ENCODE measurements at regions not wholly inside any gene's neighbourhood (a gene's known extent, or its start where the extent isn't known, plus 50 kb on each side); places are given as distances from the start of the nearest gene placed in this dataset.
"Not testable (repeated sequence)": the region's sequence is repeated elsewhere in the genome, so short reads cannot be mapped to it uniquely, and the experiment has no call there.

DNA sequence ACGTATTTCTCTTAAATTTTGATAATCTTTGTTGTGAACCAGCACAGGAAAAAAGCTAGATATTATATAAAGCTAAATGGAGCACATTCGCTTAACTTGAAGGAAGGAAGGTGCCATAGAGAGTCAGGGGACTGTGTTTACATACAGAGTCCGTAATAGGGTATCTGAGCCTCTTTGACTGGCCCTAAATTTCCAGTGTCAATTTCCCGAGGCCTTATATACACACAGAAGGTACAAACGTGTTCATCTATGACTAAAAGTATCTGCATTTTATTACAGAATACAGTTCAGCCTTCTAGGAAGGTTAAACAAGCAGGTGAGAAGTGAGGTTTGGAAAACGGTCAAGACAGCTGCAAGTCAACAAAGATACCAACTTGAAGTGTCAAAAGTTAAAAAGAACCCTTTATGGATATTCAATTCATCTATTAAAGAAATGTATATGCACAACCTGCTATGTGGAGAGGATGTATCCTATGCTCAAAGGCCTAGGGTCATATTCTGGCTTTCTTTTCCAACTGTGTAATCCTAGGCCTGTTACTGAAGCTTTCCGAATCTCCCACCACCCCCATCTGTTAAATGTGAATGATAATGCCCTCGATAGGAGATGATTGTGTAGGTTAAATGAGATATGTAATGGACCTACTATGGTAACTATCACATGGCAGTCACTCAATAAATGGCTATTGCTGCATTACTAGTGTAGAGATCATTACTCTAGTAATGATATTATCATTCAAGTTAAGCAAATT lies 263.7 kb upstream of the MAF start:
- DNase-seq (ENCODE audit: low read depth): no peak

DNA sequence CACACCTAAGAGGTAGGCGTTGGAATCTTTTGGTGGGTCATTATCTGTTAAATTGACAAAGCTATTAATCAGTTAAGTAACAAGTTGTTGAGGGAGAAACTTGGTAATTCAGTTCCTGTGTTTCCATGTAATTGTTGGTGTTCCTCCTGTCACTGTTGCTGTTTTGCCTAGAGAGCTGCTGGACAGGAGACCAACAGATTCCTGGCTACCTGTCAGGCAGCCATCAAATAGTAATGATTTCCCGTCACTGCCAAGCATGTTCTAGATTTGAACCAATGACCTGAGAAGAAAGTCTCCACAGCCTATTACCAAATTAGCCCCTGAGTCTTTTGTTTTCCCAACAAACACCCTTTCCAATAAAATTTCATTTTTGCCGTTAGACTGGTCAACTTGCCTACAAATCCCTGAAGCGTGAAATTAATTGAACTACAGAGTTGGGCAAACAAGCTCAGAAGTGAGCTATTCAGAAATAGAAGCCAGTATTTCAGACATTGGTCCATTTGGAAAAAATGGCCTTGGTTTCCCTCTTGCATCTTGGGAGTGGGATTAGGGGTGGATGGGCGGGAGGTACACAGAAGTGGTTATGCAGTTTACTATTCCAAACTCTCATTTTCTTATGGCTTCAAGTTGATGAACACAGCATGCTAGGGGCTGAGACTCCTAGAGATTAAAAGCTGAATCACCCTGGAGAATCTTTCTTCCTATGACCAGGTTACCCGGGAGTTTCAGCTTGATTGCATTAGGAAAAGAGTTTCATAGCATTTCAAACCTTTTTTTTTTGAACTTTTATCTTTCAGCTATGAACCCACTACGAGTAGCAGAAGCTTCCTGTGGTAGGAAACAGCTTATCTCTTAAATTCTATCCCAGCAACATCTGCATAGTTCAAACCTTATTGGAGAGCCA lies 262.8 kb upstream of the MAF start:
- no peak for DNase-seq (ENCODE audit: low read depth)

DNA sequence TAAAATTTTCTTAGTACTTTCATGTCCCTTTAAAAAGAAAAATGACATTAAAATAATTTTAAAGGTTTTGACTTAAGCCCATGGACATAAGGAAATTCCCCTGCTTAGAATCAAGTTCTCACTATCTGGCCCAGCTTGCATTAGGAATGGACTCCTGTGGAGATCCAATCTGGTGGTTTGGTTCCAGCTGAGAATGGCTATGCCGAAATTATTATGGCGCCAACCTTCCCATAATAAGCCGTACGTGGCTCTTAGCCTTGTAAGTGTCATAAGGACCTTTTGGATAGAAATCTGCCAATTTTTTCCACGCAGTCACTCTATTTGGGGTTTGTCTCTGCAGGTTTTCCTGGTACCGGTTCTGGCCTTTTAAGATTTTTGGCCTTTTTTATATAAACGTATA lies 262.1 kb upstream of the MAF start:
- DNase-seq (ENCODE audit: low read depth): no peak

DNA sequence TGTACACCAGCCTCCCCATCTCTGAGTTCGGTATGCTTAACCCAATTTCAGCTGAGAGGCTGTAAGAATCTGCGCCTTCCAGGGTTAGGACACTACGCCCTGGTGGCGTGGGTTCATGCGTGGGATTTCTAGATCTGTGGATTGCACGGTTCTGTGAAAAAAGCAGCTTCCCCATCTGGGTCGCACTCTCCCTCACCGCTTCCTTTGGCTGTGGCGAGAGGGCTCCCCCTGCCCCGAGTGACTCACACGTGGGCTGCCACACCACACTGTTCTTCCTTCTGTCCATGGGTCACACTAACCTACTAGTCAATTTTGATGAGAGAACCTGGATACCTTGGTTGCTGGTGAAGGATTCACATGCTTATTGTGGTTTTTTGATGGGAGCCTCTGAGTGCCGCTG lies 256.0 kb upstream of the MAF start:
- DNase-seq (ENCODE audit: low read depth): no peak

DNA sequence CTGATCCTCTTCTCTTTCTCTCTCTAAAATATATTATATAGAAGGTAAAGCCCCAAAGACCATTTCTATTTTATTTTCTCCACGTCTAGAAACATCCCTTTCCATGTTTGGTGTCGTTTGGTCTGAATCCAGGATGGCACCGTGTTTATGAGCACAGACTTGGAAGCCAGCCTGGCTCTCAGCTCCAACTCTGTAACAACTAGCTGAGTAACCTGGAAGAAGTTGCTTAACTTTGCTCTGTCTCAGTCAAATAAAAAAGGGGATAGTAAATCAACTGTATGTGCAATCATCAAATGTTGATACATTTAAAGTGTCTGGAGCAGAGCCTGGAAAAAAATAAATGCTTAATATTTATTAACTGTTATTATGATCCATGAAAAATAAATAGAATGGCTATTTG lies 249.8 kb upstream of the MAF start:
- no peak for DNase-seq (ENCODE audit: low read depth)

DNA sequence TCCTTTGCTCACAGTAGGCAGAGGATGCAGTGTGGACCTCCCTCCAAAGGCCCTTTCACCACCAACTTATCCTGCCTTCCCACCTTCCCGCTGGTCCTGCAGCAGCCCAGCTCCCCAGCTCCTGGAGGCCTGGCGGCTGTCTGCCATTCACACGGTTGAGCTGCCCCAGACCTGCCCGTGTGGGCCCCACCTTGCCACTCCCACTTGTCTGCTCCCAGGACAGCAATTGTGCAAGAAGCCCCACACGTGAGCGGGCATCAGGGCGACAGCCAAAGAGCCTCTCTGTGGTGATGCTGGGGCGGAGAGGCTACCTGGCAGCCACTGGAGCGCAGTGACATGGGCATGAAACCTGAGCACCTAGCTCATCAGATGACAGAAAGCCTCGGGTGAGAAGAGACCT lies 248.6 kb upstream of the MAF start:
- DNase-seq (ENCODE audit: low read depth): no peak

DNA sequence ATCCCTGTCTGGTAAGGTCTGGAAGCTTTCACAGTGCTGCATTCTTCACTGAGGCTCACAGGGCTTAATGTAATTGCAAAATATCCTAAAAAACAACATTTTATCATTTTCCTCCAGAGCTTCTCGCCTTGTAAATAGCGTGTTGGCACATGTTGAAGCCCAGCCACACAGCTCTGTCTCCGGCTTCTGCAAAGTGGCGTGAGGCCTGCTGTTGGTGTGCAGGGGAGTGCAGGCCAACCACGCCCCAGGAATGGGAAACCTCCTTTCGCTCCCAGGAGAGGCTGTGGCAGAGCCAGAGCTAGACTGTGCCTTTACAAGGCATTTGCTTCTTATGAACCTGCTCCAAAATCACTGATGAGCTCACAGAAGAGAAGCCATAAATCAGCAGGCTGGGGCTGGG lies 248.2 kb upstream of the MAF start:
- DNase-seq (ENCODE audit: low read depth): no peak

DNA sequence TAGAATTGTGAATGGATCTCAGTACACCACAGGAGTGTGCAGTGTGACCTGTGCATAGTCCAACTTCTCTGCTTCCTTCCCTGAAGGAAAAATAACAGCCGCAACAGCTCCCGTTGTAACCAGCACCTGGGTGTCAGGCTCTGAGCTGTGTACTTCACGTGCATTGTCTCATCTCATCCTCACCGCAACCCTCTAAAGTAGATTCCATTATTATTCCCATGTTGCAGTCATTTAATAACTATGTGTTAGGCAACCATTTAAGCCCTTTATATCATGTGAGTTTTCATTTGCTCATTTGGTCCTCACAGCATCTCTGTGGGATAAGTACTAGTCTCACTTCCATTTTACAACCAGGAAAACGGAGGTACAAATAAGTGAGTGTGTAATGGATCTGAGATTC lies 247.0 kb upstream of the MAF start:
- DNase-seq (ENCODE audit: low read depth): no peak

DNA sequence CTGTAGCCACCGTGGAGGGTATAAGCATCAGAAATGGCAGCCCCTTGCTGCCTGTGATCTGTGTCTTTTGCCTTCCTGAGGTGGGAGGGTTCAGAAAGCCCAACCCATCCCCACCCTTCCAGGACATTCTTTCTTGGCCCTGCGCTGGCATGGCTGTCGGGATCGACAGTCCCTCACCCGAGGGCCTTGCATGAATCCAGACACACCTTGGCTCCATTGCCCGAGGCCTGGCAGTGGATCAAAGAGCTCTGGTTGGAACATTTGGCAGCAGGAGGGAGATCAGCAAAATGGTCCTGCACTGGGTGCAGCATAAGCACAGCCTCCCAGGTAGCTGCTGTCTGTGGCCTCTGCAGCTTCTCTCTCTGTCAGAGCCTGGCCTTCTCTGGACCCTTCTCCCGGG lies 246.6 kb upstream of the MAF start:
- no peak for DNase-seq (ENCODE audit: low read depth)

DNA sequence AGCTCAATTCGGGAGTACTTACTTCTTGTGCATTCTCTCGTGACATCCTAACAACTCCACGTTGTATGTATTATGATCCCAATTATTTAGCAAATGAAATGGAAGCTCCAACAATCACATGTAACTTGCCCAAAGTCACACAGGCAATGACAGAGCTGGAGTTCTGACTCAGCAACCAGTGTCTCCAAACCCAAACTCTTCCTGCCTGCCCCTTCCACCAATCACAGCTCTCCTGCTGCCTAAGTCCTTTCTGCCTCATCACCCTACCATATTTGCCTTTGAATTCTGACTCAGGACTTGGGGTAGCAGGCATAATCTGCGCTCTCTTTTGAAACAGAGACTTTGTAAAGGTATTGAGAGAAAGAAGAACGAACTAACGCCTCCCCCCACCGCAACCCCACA lies 245.2 kb upstream of the MAF start:
- no peak for DNase-seq (ENCODE audit: low read depth)

DNA sequence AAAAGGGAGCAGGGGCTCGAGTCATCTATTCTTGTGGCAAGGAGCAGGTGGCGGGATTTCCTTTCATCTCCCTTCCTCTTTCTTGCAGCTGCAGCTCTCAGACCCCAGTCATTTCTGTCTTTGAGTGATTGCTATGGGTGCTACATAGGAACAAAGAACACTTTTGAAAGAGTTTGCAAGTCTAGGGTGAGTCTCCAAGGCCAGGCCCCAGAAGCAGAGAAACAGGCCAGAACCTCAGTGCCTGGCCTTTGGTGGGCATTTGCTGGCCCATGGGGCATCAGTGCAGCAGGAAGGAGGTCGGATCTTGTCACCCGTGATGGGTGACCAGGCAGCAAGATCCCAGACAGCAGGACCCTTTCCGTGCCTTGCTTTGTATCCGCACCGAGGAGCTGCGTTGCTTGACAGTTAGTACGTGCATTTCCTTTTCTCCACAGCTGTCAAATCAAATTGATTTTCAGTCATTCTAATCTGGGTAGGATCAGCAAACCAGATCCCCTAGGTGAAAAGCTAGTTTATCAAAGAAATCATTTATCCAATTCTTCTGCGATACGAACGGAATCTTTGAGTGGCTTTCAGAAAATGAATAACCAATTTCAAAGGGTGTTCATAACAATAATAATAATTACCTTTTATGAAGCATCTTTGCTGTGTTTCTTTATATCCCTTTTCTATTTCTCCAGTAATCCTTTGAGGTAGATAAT lies 244.6 kb upstream of the MAF start:
- no peak for DNase-seq (ENCODE audit: low read depth)

DNA sequence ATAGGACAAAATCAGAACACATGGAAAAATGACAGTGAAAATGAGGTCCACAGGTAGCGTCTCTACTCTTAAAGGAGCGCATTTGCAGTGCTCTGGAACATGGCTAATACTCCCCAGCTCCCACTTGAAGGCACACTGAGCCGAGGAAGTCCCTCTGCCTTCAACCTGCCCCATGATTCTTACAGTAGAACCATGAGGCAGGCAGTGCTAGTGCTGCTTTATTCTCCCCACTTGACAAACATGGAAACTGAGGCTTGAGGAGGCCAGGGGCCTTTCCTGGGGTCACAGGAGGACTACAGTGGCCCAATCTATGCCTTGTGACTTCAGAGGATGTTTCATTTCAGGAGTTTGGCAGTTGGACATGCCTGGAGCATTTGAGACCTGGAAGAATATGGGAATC lies 244.1 kb upstream of the MAF start:
- no peak for DNase-seq (ENCODE audit: low read depth)

DNA sequence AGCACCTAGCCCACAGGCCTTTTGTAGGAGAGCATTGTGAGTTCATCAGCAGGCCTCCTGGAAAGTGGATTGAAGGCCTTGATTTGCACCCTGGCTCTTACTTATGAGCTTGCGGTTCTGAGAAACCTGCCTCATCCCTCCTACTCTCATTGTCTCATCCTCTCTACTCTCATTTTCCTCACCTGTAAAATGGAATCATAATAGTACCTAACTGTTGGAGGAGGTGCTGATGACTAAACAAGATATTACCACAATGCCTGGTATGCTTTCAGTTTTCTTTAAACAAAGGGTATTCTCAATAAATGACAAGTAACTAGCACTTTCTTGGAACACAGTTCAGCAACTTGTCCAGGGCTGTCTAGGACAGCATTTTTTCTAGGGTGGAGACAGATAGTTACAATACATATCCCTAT lies 243.1 kb upstream of the MAF start:
- no peak for DNase-seq (ENCODE audit: low read depth)

DNA sequence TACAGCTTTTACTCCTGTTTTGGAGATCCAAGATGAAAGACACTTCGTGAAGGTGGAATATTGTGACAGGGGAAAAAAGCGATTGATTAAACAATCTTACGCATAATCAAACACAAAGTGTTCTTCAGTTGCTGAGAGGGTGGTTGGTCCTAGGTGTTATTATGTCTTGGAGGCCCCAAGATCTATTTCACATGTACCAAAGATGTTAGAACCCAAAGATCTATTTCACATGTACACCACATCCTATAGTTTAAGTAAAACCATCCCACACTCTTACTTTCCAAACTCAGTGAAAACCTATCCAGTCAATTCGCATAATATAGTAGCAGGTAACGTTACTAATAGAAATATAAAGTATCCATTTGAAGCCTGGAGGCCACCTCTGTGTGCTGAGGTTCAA lies 242.6 kb upstream of the MAF start:
- no peak for DNase-seq (ENCODE audit: low read depth)

DNA sequence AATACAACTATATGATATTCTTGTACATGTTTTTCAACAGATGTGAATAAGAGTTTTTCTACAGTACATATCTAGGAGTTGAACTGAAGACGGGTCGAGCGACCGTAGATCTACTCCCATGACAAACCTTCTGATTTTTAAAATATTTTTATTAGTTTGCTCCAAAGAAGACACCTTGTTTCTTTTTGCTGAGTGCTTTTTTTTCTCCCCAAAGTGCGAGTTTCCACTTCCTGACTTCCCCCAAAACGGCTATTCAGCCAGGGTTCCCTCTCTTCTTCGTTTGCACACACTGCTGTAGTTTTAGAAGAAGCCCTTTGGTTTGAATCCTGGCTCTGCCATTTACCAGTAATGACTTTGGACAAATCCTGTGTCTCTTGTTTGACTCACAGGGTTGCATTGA lies 241.7 kb upstream of the MAF start:
- DNase-seq (ENCODE audit: low read depth): no peak

DNA sequence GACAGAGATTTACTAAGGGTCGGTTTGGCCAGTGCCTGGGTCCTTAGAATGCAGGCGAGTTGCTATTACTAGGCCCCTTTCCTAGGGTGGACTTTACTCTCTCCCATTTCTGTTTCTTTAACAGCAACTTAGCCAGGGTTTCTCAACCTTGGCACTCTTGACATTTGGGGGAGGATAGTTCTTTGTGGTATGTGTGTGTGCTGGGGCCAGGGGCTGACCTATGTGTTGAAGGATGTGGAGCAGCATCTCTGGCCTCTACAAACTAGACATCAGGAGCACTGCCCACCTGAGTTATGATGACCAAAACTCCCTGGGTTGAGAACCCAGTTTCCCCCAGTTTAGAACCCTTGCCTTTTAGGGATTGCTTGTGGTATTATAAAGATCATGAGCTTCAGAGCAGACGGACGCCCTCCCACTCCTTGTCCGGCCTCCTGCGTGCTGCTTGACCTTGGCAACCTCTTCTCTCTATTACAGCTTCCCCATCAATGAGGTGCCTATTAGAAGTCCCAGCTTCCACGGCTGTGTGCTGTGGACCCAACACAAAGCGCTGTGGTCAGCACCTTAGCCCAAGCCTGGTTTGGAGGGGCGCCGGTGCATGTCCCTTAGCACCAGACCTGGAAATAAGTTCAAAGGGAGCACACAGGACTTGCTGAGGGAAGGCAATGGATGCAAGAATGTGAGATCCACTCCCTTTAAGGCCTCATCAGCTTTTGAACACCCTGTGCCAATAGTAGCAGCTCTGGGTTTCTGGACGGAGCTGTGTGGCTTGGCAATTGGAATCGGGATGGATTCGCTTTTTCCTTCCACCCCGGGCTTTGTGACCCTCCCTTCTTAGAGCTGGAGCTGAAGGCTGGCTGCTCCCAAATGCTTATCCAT lies 239.2 kb upstream of the MAF start:
- no peak for DNase-seq (ENCODE audit: low read depth)

DNA sequence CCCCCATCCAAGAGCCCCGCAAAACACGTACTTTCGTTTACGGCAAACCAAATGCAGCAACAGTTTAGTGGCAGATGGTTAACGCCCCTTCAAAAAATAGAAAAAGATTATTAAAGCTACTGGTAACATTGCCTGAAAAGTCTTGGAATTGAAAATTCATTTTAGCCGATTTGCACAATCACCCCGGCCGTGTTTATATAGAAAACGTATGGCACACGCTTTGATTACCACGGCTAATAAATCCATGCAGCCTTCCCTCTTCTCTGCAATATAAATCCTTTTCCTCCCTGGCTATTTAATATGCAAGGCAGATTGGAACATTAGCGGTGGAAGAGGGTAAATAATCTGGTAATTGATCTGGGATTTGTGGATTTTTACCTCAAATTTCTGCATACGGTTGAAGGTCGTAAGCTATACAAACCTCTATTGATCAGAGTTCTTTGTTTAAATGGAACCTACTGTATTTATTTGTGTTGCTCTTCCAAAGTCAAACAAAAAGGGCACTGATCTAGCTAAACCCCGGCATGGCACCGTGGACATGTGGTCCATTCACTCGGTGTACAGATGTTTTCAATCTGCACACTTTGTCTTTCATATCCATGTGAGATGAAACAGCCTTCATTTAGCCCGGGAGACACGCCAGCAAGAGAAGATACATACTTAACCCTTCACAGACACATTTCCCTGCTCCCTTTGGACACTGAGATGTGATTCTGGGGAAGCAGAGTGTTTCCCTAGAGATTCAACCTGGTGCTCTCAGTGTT lies 238.1 kb upstream of the MAF start:
- DNase-seq (ENCODE audit: low read depth): no peak

DNA sequence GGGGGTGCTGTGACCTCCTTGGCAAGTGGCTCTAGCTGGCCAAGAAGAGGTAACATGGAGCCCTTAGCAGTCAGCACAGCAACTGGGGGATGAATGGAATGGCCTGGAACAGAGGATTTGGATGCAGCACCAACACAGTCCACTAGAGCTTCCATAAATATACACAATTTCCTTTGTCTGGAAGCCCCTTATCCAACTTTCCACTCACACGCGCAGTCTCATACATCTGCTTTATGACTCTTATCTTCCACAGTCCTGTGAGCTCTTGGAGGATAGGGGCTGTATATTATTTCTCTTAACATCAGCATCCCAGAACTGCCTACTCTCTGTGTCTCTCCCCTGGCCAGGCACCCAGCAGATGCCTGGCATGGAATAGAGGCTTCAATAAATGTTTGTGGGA lies 235.6 kb upstream of the MAF start:
- DNase-seq (ENCODE audit: low read depth): no peak

DNA sequence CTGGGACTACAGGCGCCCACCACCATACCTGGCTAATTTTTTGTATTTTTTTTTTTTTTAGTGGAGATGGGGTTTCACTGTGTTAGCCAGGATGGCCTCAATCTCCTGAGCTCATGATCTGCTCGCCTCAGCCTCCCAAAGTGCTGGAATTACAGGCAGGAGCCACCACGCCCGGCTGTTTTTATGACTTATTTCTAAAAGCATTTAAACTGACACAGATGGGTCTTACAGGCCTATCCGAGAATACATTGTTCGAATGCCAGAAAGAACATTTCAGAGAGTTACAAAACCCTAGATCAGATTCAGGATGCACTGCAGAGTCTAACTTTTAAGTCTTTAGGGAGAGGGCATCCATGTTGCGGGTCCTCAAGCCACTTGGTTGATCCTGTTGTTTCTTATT lies 234.7 kb upstream of the MAF start:
- no peak for DNase-seq (ENCODE audit: low read depth)

DNA sequence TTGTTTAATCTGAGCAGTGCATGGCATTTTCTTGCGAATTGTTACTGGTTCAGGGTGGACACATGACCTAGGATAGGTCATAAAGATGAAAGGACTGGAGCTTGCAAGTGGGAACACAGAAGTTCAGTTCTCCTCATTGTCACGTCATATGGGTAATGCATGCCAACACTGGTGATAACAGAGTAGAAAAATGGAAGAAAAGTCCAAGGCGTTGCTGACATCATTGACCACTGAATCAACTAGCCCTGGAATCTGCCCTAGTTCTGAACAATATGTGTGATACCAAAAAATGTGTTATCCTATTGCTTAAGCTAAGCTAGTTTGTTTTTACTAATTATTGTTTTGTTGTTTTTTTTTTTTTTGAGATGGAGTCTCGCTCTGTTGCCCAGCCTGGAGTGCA lies 234.2 kb upstream of the MAF start:
- DNase-seq (ENCODE audit: low read depth): no peak

DNA sequence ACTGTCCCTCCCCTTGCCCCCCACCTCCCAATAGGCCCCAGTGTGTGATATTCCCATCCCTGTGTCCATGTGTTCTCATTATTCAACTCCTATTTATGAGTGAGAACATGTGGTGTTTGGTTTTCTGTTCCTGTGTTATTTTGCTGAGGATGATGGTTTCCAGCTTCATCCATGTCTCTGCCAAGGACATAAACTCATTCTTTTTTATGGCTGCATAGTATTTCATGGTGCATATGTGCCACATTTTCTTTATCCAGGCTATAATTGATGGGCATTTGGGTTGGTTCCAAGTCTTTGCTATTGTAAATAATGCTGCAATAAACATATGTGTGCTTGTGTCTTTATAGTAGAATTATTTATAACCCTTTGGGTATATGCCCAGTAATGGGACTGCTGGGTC lies 233.5 kb upstream of the MAF start:
- not testable (repeated sequence) for DNase-seq (ENCODE audit: low read depth)

Measured in activated T-helper 9 cell treated with anti-CD3 and anti-CD28 coated beads, Interleukin-2, amount 50 U/mL, for 16 hours (primary cell).